Neuronal stem cell (in vitro differentiated cells): ENCODE measurements at regions not wholly inside any gene's neighbourhood (a gene's known extent, or its start where the extent isn't known, plus 50 kb on each side); places are given as distances from the start of the nearest gene placed in this dataset.

ENCODE experiments used
- DNase-seq: peaks from one replicate; pipeline ENCODE4 v3.0.0-alpha.2; 2013; ENCODE audit warnings: low spot score
- H2AFZ ChIP-seq: one replicate; pipeline ENCODE4 v1.6.1; 2013; ENCODE audit warnings: mild to moderate bottlenecking, low read length, inconsistent platforms
- H2AK5ac ChIP-seq: 2 replicates; pipeline ENCODE4 v1.6.1; 2013; ENCODE audit warnings: low read depth, mild to moderate bottlenecking, inconsistent platforms, low read length, moderate library complexity, mixed read lengths
- H2BK120ac ChIP-seq: 2 replicates; pipeline ENCODE4 v1.6.1; 2013; ENCODE audit warnings: low read depth, mild to moderate bottlenecking, inconsistent platforms, low read length, moderate library complexity, mixed read lengths
- H2BK12ac ChIP-seq: one replicate; pipeline ENCODE4 v1.6.1; 2013; ENCODE audit warnings: low read length, inconsistent platforms
- H2BK15ac ChIP-seq: 2 replicates; pipeline ENCODE4 v1.6.1; 2013; ENCODE audit warnings: mild to moderate bottlenecking, low read length, inconsistent platforms, mixed read lengths
- H2BK5ac ChIP-seq: one replicate; pipeline ENCODE4 v1.6.1; 2013; ENCODE audit warnings: inconsistent platforms, mild to moderate bottlenecking, low read length, moderate library complexity
- H3K14ac ChIP-seq: one replicate; pipeline ENCODE4 v1.6.1; 2013; ENCODE audit warnings: low read length, inconsistent platforms
- H3K18ac ChIP-seq: 2 replicates; pipeline ENCODE4 v1.6.1; 2013; ENCODE audit warnings: low read length, inconsistent platforms
- H3K23ac ChIP-seq: 2 replicates; pipeline ENCODE4 v1.6.1; 2013; ENCODE audit warnings: low read depth, mild to moderate bottlenecking, mixed read lengths, low read length, inconsistent platforms; ENCODE audit not compliant: poor library complexity
- H3K27ac ChIP-seq: replicated peaks from 3 replicates; pipeline ENCODE4 v1.5.1; 2013; ENCODE audit warnings: low read length, inconsistent platforms
- H3K27me3 ChIP-seq, 3 experiments: 2 replicates each; pipeline ENCODE4 v1.6.1; 2013; ENCODE audit warnings: low read length in 3 of 3, mild to moderate bottlenecking in 2 of 3, inconsistent platforms in 1 of 3, low read depth in 1 of 3, mixed read lengths in 1 of 3, moderate library complexity in 1 of 3; ENCODE audit not compliant: control insufficient read depth in 3 of 3, insufficient read depth in 3 of 3
- H3K36me3 ChIP-seq, 2 donors: replicated peaks in 1 of 2; 2 replicates each; pipeline ENCODE4 v1.6.1; 2013; ENCODE audit warnings: low read length in 2 of 2; ENCODE audit not compliant: control insufficient read depth in 2 of 2, insufficient read depth in 2 of 2
- H3K4ac ChIP-seq: 2 replicates; pipeline ENCODE4 v1.6.1; 2013; ENCODE audit warnings: inconsistent platforms, mild to moderate bottlenecking, low read length, moderate library complexity
- H3K4me1 ChIP-seq, 2 donors: 1 replicate in 1 of 2; 2 replicates in 1 of 2; pipeline ENCODE4 v1.6.1; 2013; ENCODE audit warnings: low read length in 2 of 2, low read depth in 1 of 2; ENCODE audit not compliant: control insufficient read depth in 2 of 2, insufficient read depth in 1 of 2
- H3K4me2 ChIP-seq: one replicate; pipeline ENCODE4 v1.6.1; 2013; ENCODE audit warnings: mild to moderate bottlenecking, low read length, inconsistent platforms; ENCODE audit not compliant: insufficient read depth, poor library complexity, severe bottlenecking
- H3K4me3 ChIP-seq, 2 donors: 2 replicates each; pipeline ENCODE4 v1.5.1; 2013; ENCODE audit warnings: low read length in 2 of 2, mild to moderate bottlenecking in 2 of 2, inconsistent platforms in 1 of 2, moderate library complexity in 1 of 2
- H3K79me1 ChIP-seq: one replicate; pipeline ENCODE4 v1.6.1; 2013; ENCODE audit warnings: low read depth, mild to moderate bottlenecking, inconsistent platforms, low read length, moderate library complexity
- H3K9ac ChIP-seq: one replicate; pipeline ENCODE4 v1.6.1; 2013; ENCODE audit warnings: mild to moderate bottlenecking, low read depth, low read length, inconsistent platforms; ENCODE audit not compliant: poor library complexity
- H3K9me3 ChIP-seq, 2 donors: replicated peaks in 1 of 2; 2 replicates each; pipeline versions ENCODE3 to v1.6.1; 2013; ENCODE audit warnings: low read length in 2 of 2, mild to moderate bottlenecking in 2 of 2, inconsistent platforms in 1 of 2, low read depth in 1 of 2, mixed read lengths in 1 of 2, moderate library complexity in 1 of 2; ENCODE audit not compliant: control insufficient read depth in 2 of 2, insufficient read depth in 1 of 2
- H4K8ac ChIP-seq: one replicate; pipeline ENCODE4 v1.6.1; 2013; ENCODE audit warnings: low read depth, mild to moderate bottlenecking, inconsistent platforms, low read length, moderate library complexity
- H4K91ac ChIP-seq: one replicate; pipeline ENCODE4 v1.6.1; 2013; ENCODE audit warnings: low read length, low read depth, mild to moderate bottlenecking, inconsistent platforms; ENCODE audit not compliant: poor library complexity
- WGBS, 2 donors: extraction: QIAGEN DNeasy Blood & Tissue Kit; methylation state at CpG; one replicate each; pipeline ENCODE4 v1.1.7; 2013; ENCODE audit warnings: missing lambda C conversion rate in 2 of 2, mixed read lengths in 1 of 2; ENCODE audit not compliant: insufficient read length in 2 of 2, insufficient replicate concordance in 1 of 2; ENCODE audit errors: extremely low coverage in 2 of 2; 5-methylcytosine and 5-hydroxymethylcytosine counted together

DNA sequence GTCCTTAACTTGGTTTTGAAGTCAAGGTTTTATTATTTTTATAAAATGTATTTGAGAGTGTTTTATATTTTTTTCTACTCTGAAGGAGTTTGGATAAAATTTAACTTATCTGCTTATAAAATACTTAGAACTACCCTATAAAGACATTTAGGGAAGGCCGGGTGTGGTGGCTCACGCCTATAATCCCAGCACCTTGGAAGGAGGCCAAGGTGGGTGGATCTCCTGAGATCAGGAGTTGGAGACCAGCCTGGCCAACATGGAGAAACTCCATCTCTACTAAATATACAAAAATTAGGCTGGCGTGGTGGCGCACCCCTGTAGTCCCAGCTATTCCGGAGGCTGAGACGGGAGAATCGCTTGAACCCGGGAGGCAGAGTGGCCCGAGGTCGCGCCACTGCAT, 486.4 kb downstream of the DSC3 start:
- H4K91ac ChIP-seq = no peak overlapping the region
- no peak overlapping the region for H3K18ac ChIP-seq
- H2BK120ac ChIP-seq = no peak overlapping the region
- H3K14ac ChIP-seq = no peak overlapping the region
- H3K9me3 ChIP-seq = no peaks in the 10 kb centered on the region
- no peak overlapping the region for H3K4me3 ChIP-seq
- no peaks in the 10 kb centered on the region for H3K79me1 ChIP-seq
- no peak for DNase-seq
- no peak overlapping the region for H2BK15ac ChIP-seq
- H4K8ac ChIP-seq = no peak overlapping the region
- no peak overlapping the region for H2BK5ac ChIP-seq
- no peak overlapping the region for H3K4me2 ChIP-seq
- no peak overlapping the region for H2AK5ac ChIP-seq
- no peak overlapping the region for H3K9ac ChIP-seq
- H3K27me3 ChIP-seq = no peaks in the 10 kb centered on the region
- H3K4me1 ChIP-seq = no peaks in the 10 kb centered on the region
- no CpG with 5 or more reads among the region's 11 CpGs for WGBS, 2 donors
- H3K27ac ChIP-seq = no peak overlapping the region
- no peak overlapping the region for H3K23ac ChIP-seq
- no peak overlapping the region for H3K4ac ChIP-seq
- no peak overlapping the region for H2BK12ac ChIP-seq
- no peaks in the 10 kb centered on the region for H3K36me3 ChIP-seq
- no peak overlapping the region for H2AFZ ChIP-seq

- no peak overlapping the region for H3K4me3 ChIP-seq
- H2BK120ac ChIP-seq = no peak overlapping the region
- no peaks in the 10 kb centered on the region for H3K27me3 ChIP-seq
- no peak overlapping the region for H3K18ac ChIP-seq
- H2AK5ac ChIP-seq = no peak overlapping the region
- H3K4me1 ChIP-seq = no peaks in the 10 kb centered on the region
- no peak overlapping the region for H2BK15ac ChIP-seq
- H3K4ac ChIP-seq = no peak overlapping the region
- H3K9ac ChIP-seq = no peak overlapping the region
- H3K9me3 ChIP-seq = no peaks in the 10 kb centered on the region
- no CpG with 5 or more reads among the region's 4 CpGs for WGBS, 2 donors
- H3K36me3 ChIP-seq = no peaks in the 10 kb centered on the region
- no peak for DNase-seq
- no peak overlapping the region for H3K23ac ChIP-seq
- no peak overlapping the region for H2BK5ac ChIP-seq
- no peaks in the 10 kb centered on the region for H3K79me1 ChIP-seq
- no peak overlapping the region for H2BK12ac ChIP-seq
- H2AFZ ChIP-seq = no peak overlapping the region
- H4K91ac ChIP-seq = no peak overlapping the region
- no peak overlapping the region for H3K14ac ChIP-seq
- no peak overlapping the region for H3K27ac ChIP-seq
- no peak overlapping the region for H3K4me2 ChIP-seq
- no peak overlapping the region for H4K8ac ChIP-seq
These were observed 497.1 kb downstream of the DSC3 start for GRCh38 chr18:30545393-30545792.

GRCh38 chr18:30544141-30544540, 498.4 kb downstream of the DSC3 start:
- no peak overlapping the region for H2BK15ac ChIP-seq
- H2BK5ac ChIP-seq = no peak overlapping the region
- H3K4ac ChIP-seq = no peak overlapping the region

DNA sequence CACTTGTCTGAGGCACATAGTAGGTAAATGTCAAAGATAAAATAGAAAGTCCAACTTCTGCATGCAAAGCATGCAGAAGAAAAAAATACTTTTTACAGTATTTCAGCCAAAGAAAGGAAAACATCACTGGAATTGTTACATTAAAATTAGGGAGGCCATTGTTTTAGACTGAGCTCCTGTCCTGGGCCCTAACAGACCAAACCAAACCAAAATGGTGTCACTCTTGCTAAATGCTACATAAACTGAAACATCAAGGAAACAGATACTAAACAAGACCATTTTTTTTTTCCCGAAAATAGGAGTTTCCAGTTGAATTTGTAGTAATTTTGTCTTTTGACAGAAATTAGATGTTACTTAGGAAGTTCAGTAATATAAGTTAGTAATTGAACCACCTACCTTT, 508.8 kb downstream of the DSC3 start:
- no peak overlapping the region for H2AFZ ChIP-seq
- no peak overlapping the region for H3K9ac ChIP-seq
- H3K4me2 ChIP-seq = no peak overlapping the region
- H2BK5ac ChIP-seq = no peak overlapping the region
- H3K14ac ChIP-seq = no peak overlapping the region
- no peak overlapping the region for H3K27ac ChIP-seq
- WGBS, 2 donors = no CpG with 5 or more reads among the region's 1 CpG
- H2BK120ac ChIP-seq = no peak overlapping the region
- H3K4me3 ChIP-seq = no peak overlapping the region
- H3K9me3 ChIP-seq = no peaks in the 10 kb centered on the region
- no peaks in the 10 kb centered on the region for H3K4me1 ChIP-seq
- H3K36me3 ChIP-seq = no peaks in the 10 kb centered on the region
- no peaks in the 10 kb centered on the region for H3K27me3 ChIP-seq
- H3K18ac ChIP-seq = no peak overlapping the region
- H3K23ac ChIP-seq = no peak overlapping the region
- no peak overlapping the region for H4K91ac ChIP-seq
- H3K79me1 ChIP-seq = no peaks in the 10 kb centered on the region
- H2BK15ac ChIP-seq = no peak overlapping the region
- H4K8ac ChIP-seq = no peak overlapping the region
- H3K4ac ChIP-seq = no peak overlapping the region
- no peak overlapping the region for H2BK12ac ChIP-seq
- no peak for DNase-seq
- no peak overlapping the region for H2AK5ac ChIP-seq

More at GRCh38 chr18:30544141-30544540, 498.4 kb downstream of the DSC3 start:
- H3K79me1 ChIP-seq = no peaks in the 10 kb centered on the region
- H4K8ac ChIP-seq = no peak overlapping the region
- H3K23ac ChIP-seq = no peak overlapping the region
- no peak for DNase-seq
- no peaks in the 10 kb centered on the region for H3K36me3 ChIP-seq
- no peak overlapping the region for H3K27ac ChIP-seq
- H3K27me3 ChIP-seq = no peaks in the 10 kb centered on the region
- no peak overlapping the region for H2BK12ac ChIP-seq
- WGBS, 2 donors = no CpG with 5 or more reads among the region's 2 CpGs
- H3K4me2 ChIP-seq = no peak overlapping the region
- H4K91ac ChIP-seq = no peak overlapping the region
- no peak overlapping the region for H2AFZ ChIP-seq
- no peaks in the 10 kb centered on the region for H3K9me3 ChIP-seq
- no peak overlapping the region for H2AK5ac ChIP-seq
- no peak overlapping the region for H2BK120ac ChIP-seq
- no peak overlapping the region for H3K9ac ChIP-seq
- no peak overlapping the region for H3K4me3 ChIP-seq
- H3K4me1 ChIP-seq = no peaks in the 10 kb centered on the region
- H3K18ac ChIP-seq = no peak overlapping the region
- no peak overlapping the region for H3K14ac ChIP-seq
